Activated CD4-positive, alpha-beta T cell treated with anti-CD3 and anti-CD28 coated beads, Interleukin-2, amount 50 U/mL, for 48 hours (primary cell): ENCODE measurements at regions not wholly inside any gene's neighbourhood (a gene's known extent, or its start where the extent isn't known, plus 50 kb on each side); places are given as distances from the start of the nearest gene placed in this dataset.
A peak's percentile ranks its signal among the peaks of the same experiment; 100 is the strongest.
"Not testable (repeated sequence)": the region's sequence is repeated elsewhere in the genome, so short reads cannot be mapped to it uniquely, and the experiment has no call there.

ENCODE experiments used
- DNase-seq, 2 experiments: peaks; one replicate each; pipeline ENCODE4 v3.0.0-alpha.2; 2020

DNA sequence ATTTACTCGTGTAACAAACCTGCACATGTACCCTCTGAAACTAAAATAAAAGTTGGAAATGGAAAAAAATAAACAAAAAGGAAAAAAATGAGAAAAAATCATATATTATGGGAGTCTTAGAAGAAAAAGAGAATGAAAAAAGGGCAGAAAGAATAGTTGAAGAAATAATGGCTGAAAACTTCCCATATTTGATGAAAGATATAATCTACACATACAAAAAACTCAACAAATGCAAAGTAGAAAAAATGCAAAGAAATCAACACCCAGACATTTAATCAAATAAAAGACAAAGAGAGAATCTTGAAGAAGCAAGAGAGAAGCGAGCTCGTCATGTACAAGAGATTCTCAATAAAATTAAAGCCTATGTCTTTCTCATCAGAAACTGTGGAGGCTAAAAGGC is 73.8 kb downstream of the SLC25A46 start:
- DNase-seq: no peak

DNA sequence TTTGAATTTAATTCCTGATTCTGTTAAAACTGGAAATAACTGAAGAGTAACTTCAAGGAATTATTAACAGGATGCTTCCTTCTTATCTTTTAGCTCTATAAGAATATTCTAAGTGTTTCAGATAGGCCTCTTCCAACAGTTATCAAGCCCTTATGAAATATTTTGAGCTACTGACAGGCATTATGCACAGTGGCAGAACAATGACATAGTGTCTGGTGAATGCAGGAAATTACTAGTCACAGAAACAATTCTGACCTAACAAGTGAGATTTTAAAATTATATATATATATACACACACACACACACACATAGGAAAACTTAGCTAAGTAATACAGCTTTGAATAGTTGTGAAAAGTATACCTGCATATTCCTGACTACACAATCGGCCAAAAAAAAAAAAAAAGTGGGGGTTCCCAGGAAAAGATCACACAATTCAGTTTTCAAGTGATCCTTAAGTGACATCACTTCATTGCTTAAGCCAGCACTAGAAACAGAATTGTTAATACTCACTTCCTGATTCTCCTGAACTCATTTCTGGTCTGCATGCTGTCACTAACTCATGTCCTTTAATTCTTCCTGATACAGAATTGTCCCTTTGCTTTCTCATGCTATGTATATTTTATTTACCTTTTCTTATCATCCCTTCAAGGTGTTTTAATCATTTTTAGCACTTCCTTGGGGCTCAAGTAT is 77.3 kb downstream of the SLC25A46 start:
- DNase-seq: no peak

DNA sequence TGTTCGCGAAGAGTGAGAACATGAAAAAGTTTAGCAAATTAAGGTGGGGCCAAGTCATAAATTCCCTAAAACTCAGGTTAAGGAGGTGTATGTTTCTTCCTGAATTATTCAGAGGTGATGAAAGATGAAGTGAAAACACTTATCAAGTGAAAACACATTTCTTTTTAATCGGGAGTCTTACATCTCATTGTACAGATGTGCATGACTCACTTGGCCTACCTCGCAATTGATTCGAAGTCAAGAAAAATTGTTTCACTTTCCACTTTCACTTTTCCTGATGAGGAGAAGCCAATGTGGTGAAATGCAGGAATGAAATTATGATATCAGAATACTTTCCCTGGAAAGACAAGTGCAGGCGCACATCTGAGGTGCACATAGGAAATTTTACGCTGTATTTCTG is 78.7 kb downstream of the SLC25A46 start:
- no peak for DNase-seq

DNA sequence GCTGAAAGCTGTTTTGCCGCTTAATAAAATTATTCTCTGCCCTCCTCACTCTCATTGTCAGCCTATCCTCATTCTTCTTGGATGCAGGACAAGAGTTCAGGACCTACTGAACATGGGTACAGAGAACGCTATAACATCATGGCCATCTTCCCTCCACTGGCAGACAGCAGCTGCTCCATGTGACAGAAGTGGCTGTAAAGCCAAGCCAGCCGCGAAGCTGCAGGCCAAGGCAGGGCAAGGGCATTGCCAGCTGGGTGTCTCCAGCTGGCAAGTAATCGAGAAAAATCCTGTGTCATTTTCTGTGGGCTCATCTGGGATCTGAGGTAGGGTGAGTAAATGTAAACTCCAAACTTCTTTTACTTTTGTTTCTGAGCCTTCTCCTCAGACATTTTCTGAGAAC is 84.8 kb downstream of the SLC25A46 start:
- no peak for DNase-seq

DNA sequence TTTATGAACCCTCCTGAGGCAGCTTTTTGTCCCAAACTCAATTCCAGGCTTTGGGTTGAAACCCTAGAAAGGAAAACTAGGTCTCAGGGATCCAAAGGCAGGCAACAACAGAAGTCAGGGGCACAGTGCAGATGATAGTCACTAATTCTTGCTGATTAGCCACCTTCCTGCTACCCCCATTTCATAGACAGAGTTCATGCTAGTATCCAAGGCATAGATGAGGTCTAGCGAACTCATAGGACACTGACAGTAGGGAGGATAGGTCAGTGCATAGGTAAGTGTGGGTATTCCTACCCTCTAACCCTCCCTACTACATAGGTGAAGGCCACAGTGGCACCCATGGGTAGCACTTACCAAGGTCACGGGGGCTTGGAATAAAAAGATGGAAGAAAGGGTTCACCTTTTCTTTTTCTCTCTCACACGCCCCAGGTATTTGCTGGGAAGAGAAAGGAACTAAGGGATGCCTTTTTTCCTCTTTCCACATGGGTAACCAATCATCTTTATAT is 86.2 kb downstream of the SLC25A46 start:
- no peak for DNase-seq

DNA sequence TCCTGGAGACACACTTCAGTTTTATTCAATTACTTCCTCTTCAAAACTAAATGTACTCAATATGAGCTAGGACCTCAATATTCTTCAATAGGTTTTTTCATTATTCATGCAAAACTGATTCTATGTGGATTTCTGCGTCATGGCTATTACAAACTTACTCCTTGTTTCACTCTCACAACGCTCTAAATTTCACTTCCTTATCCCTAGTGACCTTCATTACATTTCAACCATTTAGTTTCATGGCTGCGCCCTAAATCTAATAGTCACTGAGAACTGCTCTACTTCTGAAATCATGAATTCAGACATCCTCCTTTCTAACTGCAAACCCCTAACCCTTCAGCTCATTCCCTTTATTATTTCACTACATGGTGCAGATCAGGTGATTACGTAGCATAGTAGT is 93.9 kb downstream of the SLC25A46 start:
- DNase-seq: no peak

DNA sequence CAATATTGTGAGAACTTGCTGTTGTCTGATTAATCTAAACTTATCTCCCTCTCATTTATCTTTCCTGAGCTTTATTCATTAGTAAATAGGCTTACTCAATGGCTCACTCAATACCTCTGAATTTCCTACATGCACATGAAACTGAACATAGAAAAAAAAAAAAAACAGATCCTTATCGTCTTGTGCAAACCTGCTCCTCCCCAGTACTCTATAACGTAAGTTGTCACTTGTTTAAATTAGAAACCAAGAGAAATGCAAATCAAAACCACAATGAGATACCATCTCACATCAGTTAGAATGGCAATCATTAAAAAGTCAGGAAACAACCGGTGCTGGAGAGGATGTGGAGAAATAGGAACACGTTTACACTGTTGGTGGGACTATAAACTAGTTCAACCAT is 96.1 kb downstream of the SLC25A46 start:
- not testable (repeated sequence) for DNase-seq

DNA sequence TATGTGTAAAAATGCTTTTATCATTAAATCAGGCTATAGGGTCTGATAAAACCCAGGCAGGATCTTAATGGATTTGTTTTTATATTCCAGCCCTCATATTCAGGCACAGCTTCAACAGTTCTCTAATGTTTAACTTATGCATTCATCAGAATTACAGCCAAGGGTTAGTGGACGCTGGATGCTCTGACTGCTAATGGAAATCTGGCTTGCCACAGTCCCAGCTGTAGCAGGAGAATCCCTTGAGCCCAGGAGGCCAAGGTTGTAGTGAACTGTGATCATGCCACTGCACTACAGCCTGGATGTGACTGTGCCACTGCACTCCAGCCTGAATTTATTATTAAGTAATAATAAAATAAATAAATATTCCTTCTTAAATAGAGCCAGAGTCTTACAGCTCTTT is 98.0 kb downstream of the SLC25A46 start:
- no peak for DNase-seq

DNA sequence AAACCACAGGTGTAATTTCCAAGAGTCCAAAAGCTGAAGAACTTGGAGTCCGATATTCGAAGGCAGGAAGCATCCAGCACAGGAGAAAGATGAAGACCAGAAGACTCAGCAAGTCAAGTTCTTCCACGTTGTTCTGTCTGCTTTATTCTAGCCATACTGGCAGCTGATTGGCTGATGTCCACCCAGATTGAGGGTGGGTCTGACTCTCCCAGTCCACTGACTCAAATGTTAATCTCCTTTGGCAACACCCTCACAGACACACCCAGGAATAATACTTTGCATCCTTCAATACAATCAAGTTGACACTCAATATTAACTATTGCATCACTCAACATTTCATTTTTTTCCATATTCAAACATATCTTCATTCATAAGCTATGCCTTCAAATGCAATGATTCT is 99.5 kb downstream of the SLC25A46 start:
- not testable (repeated sequence) for DNase-seq

DNA sequence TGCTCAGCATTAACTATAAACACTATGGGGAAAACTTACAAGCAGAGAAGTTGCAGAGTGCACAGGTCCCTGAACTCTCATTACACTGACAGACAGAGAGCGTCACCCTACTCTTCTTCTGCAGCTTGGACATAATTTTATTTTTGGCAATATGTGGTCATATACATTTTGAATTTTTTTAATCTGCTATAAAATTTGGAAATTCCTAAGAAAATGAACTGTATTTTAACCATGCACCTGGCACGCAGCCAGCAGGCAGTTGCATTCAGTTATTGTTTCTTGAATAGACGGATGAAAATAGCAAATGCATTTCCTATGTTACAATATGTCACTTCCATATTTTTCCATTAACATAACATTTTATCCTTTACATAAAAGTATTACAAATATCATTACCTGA is 100.2 kb downstream of the SLC25A46 start:
- DNase-seq: no peak

DNA sequence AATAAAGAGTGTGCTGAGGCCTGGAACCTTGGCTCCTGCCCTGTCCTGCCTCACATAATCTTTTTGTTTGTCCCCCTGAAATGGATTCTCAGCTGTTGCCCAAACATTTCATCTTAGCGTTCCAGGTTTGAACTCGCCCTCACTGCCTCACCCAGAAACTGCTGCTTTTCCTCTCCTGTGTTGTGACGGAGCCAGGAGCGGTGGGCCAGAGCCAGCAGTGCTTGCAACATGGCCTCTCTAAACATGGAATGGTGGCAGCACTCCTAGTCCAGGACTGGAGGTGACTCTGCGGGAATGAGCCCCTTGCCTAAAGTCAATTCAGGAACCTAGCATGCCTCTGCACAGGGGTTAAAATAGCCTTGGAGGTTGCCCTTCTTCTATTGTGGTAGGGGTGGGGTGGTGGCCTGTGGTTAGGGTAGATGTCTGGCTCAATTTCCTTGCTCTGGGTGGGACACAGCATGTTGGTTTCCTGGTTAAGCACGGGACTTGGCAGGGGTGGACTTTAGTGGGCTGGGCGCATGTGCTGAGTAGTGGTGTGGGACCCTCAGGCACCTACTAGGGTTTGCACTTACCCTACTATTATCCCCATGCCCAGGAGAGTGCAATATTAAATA is 101.6 kb downstream of the SLC25A46 start:
- DNase-seq: no peak

DNA sequence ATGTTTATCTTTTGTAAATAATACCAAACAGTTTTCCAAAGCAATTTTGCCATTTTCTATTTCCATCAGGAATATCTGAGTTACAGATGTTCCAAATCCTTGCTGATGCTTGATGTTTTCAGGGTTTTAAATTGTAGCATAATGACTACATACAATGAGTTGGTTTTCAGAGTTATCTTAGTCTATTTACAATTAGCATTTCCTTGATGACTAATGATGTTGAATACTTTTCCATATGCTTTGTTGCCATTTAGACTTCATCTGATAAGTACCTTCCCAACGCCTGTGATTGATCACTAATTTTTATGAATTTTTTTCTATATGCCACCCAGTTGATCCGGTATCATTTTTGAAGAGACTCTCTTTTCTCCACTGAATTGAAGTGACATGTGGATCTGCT is 102.3 kb downstream of the SLC25A46 start:
- DNase-seq: no peak

DNA sequence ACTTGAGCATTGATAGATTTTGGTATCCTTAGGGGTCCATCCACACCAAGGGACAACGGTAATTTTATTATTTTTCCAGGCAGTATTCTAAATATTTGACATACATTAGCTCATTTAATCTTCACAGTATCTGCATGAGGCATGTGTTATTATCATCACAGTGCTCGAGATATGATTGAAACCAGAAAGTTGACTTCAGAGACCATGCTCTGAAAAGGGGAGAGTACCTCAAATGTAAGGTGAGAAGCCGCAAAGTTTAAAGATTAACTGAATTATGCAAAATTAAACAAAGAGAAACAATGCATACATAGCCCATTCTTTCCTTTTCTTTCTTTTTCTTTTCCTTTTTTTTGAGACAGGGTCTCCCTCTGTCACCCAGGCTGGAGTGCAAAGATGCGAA is 104.1 kb downstream of the SLC25A46 start:
- DNase-seq: no peak

DNA sequence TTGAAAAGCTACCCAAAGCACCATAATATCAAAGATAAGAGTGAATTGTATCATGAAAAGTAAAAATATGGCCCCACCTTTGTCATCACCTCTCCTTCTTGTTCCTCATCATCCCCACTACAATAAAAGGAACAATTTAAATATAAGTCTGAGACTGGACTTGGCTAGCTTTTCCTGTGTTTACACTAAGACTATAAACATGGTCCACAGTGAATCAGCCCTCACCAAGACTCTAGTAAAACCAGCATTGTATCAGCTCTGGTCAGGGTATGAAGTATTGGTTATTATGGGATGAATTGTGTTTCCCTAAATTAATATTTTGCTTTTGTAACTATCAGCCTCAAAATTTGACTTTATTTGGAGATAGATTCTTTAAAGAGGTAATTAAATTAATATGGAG is 105.4 kb downstream of the SLC25A46 start:
- no peak for DNase-seq

DNA sequence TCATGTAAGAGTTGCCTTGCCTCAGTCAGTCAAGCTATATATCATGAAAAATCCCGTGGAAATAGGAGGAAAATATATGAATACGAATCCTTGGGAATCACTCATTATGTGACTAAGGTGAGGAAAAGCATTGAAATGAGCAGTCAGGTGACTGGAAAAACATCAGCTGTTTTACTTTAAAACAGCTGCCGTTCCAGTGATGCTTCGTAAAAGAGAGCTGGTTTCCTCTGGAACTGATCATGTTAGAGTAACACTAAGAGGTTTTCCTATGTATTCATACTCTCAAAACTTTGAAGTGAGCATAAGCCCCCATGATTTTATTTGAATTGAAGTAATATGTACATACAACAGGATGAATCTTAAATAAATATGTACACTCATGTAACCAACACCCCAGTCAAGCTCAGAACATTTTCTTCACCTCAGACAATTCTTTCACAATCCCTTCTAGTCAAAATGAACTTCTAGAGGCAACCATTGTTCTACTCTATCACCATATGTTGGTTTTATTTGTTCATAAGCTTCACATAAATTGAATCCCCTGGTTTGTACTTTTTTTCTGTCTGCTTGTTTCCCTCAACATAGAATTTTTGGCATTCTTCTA is 107.7 kb downstream of the SLC25A46 start:
- DNase-seq: no peak

DNA sequence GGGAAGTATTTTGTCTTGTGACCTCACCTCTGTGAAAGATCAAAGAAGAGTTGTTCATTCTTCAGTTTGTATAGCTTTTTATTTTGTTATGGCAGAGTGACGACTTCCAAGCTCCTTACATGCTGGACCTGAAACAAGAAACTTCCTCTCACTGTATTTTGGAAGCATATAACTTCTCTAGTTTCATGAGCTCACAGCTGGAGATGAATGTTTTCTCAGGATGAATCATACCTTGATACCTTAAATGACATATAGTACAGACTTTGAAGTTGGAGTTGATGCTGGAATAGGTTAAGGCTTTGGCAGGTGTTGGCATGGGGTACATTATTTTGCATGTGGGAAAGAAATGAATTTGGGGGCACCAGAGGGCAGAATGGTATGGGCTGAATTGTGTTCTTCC is 112.5 kb downstream of the SLC25A46 start:
- no peak for DNase-seq

DNA sequence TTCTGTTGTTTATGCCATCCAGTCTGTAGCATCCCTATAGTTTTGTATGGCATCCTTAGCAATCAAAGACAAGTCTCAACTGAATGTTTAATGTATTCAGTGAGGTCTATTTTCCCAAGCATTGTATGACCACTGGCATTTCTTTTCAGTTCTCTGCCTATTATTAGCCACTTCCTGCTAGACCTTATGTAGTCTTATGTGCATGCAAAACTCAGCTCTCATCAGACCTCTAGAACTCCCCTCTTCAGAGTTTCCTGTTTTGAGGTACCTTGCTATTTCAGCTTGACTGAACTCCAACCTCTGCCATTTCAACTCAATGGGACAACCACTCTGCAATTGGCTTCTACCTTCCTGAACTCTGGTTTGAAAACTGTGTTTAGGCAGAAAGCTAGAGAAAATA is 113.2 kb downstream of the SLC25A46 start:
- DNase-seq: no peak

DNA sequence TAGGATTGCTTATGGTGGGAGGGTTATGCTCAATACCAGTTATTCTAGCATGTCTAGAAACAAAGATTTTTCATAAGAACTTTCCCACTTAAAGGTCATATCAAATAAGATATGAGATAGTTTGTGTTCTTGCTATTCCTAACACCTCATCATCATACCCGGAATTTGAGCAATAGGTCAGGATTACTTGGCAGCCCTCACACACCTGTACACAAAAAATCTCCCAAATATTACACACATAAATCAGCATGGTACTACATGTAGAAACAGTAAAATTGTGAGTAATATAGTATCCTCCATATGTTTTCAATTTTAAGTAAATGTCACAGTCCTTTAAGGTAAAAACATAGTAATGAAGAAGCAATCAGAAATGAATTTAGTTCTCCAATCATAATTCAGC is 113.7 kb downstream of the SLC25A46 start:
- no peak for DNase-seq

DNA sequence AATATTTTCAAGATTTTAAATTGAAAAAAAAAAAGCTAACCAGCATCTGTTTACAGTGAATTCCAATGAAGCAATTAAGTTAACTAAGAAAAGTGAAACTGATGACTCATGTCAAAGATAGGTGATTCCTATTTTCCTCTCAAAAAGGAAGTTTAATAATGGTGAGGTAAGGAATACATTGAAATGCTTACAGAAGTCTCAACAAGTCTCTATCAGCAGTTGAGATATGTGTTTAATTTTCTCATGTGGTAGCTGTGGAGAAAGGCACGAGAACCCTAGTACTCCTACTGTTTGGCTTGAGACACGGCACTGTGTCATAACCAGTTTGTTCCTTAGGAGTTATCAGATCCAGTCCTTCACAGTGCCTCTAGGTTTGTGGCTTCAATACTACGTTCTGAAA is 114.5 kb downstream of the SLC25A46 start:
- no peak for DNase-seq

DNA sequence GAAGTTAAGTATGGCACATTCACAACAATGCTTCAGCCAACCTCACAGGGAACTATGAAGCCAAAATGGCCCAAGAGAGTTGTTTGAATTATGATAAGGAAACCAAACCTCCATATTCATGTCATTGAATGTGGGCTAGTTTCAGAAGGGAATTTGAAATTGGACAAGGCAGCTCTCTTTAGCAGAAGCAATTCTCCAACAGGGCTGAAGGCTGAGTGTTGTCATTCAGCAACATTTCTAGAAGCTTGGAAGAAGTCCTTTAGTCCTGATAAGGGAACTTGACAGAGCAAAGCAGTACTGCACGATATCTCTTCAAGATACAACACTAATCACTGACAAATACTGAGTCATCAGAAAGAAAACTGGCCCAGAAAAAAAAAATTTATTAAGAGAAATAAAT is 115.4 kb downstream of the SLC25A46 start:
- no peak for DNase-seq

DNA sequence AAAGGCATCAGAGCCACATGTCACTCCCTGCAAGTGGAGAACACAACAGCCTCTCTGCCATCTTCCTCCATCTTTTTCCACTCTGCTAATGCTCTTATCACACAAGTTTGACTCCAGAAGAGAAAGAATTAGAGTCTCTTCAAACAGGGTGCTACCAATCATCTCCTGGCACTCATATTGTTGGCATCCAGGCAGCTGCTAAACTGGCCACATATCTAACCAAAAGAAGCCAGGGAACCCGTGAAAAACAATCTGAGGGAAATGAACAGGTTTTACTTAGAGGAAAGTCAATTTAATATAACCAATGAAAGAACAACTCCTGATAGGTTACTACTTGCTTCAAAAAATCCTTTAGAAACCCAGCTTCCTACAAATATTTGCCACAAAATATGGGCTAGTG is 117.2 kb downstream of the SLC25A46 start:
- no peak for DNase-seq

DNA sequence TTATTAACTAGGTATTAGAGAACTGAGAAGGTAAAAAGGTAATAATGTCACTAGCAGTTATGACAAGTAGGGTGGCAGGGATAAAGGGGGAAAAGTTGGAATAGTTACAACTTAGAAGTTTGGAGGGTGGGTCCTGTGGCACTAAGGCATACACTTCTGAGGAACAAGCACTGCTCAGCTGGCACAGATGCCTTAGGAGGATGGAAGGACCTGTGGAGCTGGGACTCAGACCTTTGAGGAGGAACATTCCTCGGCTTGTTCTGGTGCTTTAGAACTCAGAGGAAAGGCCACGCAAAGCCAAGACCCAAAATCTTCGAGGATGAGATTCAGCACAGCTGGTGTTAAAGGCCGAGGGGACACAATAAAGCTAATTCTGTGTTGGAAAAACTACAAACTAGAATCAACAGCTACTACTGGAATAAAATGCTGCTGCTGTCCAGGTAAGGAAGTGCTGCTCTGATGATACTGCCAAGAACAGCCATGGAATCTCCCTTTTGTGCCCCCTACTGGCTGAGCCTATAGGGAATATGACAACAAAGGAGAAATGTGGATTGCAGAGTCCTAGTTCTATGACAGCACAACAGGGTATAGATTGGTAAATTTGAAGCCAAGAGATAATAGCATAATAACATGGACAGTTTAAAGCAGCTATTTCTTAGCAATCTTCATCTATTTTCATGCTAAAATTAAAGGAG is 126.7 kb downstream of the SLC25A46 start:
- peak in 1 of 2 experiments; percentile 9 for DNase-seq

DNA sequence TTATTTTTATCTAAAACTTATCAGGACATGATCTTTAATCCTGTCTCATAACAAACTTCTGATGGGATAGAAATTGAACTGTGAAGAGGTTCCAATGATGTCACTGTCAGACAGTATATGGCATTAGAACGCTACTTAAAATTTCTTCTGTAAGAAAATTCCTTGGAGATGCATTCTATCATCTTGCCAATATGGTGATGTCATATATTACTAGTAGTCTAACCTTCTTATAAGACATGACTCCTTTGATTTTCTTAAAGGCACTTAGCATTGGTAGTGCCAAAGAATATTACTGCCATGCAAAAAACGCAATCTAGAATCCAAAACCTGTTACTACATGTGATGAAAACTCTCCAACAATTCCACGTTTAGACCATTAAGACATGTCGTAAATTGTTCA is 131.1 kb downstream of the SLC25A46 start:
- DNase-seq: no peak

DNA sequence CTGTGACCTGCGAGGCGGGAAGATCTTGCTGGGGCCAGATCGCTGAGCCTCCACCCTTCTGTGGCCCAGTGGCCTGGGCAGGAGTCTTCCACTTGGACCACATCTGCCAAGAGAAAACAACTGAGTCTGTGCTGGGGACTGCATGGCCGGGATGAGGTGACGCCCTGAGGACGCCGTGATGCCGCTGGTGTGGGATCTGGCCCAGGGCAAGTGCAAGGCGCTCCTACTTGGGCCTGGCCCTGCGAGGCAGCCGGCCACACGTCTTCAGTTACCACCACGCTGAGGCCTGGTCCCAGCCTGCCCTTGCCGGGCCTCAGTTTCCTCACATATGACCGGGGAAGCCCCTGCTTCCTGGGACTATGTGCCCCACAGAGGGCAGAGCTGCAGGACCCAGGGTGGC is 133.4 kb downstream of the SLC25A46 start:
- DNase-seq: no peak
